ENCODE measurements at regions not wholly inside any gene's neighbourhood (a gene's known extent, or its start where the extent isn't known, plus 50 kb on each side); places are given as distances from the start of the nearest gene placed in this dataset.
A peak's percentile ranks its signal among the peaks of the same experiment; 100 is the strongest.

GRCh38 chr3:8103954-8104353, 397.7 kb upstream of the LMCD1 start:
- H3K4me1 ChIP-seq (ENCODE audit: control insufficient read depth, insufficient read depth, low read length, poor library complexity, severe bottlenecking): no peaks in the 10 kb centered on the region
- ATAC-seq (ENCODE audit: low read depth in 2 of 2) (no peak), DNase-seq (no peak)
- no peak overlapping the region for H3K4me3 Mint-ChIP-seq
- H3K27ac ChIP-seq (ENCODE audit: insufficient read depth, low read length, poor library complexity, severe bottlenecking): no peak overlapping the region
- H3K27ac Mint-ChIP-seq: no peak overlapping the region
- peaks cover 0 to 2% (median 0%) of the 10 kb centered on the region in 7 donors for H3K9me3 Mint-ChIP-seq
- no peaks in the 10 kb centered on the region for H3K36me3 ChIP-seq (ENCODE audit: control insufficient read depth, insufficient read depth, low read length)
- no peaks in the 10 kb centered on the region for H3K27me3 Mint-ChIP-seq
- H3K9me3 ChIP-seq (ENCODE audit: control insufficient read depth in 2 of 2, low read length in 2 of 2): no peaks in the 10 kb centered on the region
- no peaks in the 10 kb centered on the region for H3K4me1 Mint-ChIP-seq
- H3K36me3 Mint-ChIP-seq: no peaks in the 10 kb centered on the region
- no peaks in the 10 kb centered on the region for H3K27me3 ChIP-seq (ENCODE audit: control insufficient read depth, insufficient read depth, low read length)
- no peak overlapping the region for H3K4me3 ChIP-seq (ENCODE audit: low read depth, low read length)

DNA sequence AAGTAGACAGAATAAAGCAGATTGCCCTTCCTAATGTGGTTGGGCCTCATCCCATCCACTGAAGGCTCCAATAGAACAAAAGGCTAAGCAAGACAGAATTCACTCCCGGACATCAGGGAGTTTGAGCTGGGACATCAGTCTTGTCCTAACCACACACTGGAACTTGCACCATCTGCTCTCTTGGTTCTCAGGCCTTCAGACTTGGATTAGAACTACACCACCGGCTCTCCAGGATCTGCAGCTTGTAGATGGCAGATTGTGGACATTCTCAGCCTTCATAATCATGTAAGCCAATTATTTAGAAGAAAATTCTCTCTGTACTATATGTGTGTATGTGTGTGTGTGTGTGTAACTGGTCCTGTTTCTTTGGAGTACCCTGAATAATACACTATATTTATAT, 394.7 kb upstream of the LMCD1 start:
- Histone ChIP-seq H3K36me3 (ENCODE audit: control insufficient read depth, insufficient read depth, low read length) (no peaks in the 10 kb centered on the region), H3K27ac (ENCODE audit: insufficient read depth, low read length, poor library complexity, severe bottlenecking) (no peak overlapping the region), H3K27me3 (ENCODE audit: control insufficient read depth, insufficient read depth, low read length) (no peaks in the 10 kb centered on the region), H3K9me3 (ENCODE audit: control insufficient read depth in 2 of 2, low read length in 2 of 2) (no peaks in the 10 kb centered on the region), H3K4me3 (ENCODE audit: low read depth, low read length) (no peak overlapping the region), H3K4me1 (ENCODE audit: control insufficient read depth, insufficient read depth, low read length, poor library complexity, severe bottlenecking) (no peaks in the 10 kb centered on the region)
- Mint-ChIP-seq H3K4me3 (no peak overlapping the region), H3K27ac (no peak overlapping the region), H3K4me1 (peaks cover 0 to 4% (median 0%) of the 10 kb centered on the region in 4 donors), H3K27me3 (no peaks in the 10 kb centered on the region), H3K36me3 (no peaks in the 10 kb centered on the region), H3K9me3 (peaks cover 0 to 2% (median 0%) of the 10 kb centered on the region in 7 donors)
- DNase-seq: no peak
- no peak for ATAC-seq (ENCODE audit: low read depth in 2 of 2)

- H3K27ac Mint-ChIP-seq: peak overlapping the region in 2 of 3 donors; percentile 27 to 39
- peak; percentile 5 to 61 (median 33) for DNase-seq
- H3K4me1 ChIP-seq (ENCODE audit: control insufficient read depth, insufficient read depth, low read length, poor library complexity, severe bottlenecking): no peaks in the 10 kb centered on the region
Observed at GRCh38 chr3:8110966-8111798, 390.4 kb upstream of the LMCD1 start.

DNA sequence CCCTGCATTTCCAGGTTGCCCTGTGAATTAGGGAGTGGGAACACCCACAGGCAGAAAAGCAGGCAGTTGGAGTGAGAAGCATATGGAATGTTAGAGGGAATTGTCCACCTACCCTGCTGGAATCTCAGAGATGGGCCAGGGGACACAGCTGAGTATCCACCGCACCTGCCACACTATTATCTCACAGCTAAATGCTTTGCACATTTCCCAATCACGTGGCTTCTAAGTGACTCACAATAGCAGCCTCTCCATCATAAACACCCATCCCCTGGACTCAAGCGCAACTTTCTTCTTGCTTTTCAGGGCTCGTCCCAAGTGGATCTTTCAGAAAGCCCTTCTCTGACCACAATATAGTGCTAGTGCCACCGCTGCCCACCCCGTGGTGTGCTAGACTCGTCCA, 389.0 kb upstream of the LMCD1 start:
- Mint-ChIP-seq H3K4me3 (no peak overlapping the region), H3K9me3 (peaks cover 0 to 3% (median 0%) of the 10 kb centered on the region in 7 donors), H3K4me1 (peaks cover 0 to 4% (median 0%) of the 10 kb centered on the region in 4 donors), H3K27ac (no peak overlapping the region), H3K27me3 (no peaks in the 10 kb centered on the region), H3K36me3 (no peaks in the 10 kb centered on the region)
- H3K27me3 ChIP-seq (ENCODE audit: control insufficient read depth, insufficient read depth, low read length): no peaks in the 10 kb centered on the region
- ATAC-seq (ENCODE audit: low read depth in 2 of 2) (no peak), DNase-seq (no peak)
- no peak overlapping the region for H3K27ac ChIP-seq (ENCODE audit: insufficient read depth, low read length, poor library complexity, severe bottlenecking)
- no peaks in the 10 kb centered on the region for H3K9me3 ChIP-seq (ENCODE audit: control insufficient read depth in 2 of 2, low read length in 2 of 2)
- H3K36me3 ChIP-seq (ENCODE audit: control insufficient read depth, insufficient read depth, low read length): no peaks in the 10 kb centered on the region
- H3K4me1 ChIP-seq (ENCODE audit: control insufficient read depth, insufficient read depth, low read length, poor library complexity, severe bottlenecking): no peaks in the 10 kb centered on the region
- no peak overlapping the region for H3K4me3 ChIP-seq (ENCODE audit: low read depth, low read length)

More at GRCh38 chr3:8110966-8111798, 390.4 kb upstream of the LMCD1 start:
- H3K9me3 Mint-ChIP-seq: peaks cover 0 to 2% (median 0%) of the 10 kb centered on the region in 7 donors
- H3K36me3 ChIP-seq (ENCODE audit: control insufficient read depth, insufficient read depth, low read length): no peaks in the 10 kb centered on the region
- no peaks in the 10 kb centered on the region for H3K27me3 Mint-ChIP-seq
- no peaks in the 10 kb centered on the region for H3K9me3 ChIP-seq (ENCODE audit: control insufficient read depth in 2 of 2, low read length in 2 of 2)
- H3K4me3 ChIP-seq (ENCODE audit: low read depth, low read length): no peak overlapping the region
- H3K4me3 Mint-ChIP-seq: no peak overlapping the region
- H3K36me3 Mint-ChIP-seq: no peaks in the 10 kb centered on the region
- no peaks in the 10 kb centered on the region for H3K27me3 ChIP-seq (ENCODE audit: control insufficient read depth, insufficient read depth, low read length)
- peaks cover 0 to 4% (median 0%) of the 10 kb centered on the region in 4 donors for H3K4me1 Mint-ChIP-seq
- no peak overlapping the region for H3K27ac ChIP-seq (ENCODE audit: insufficient read depth, low read length, poor library complexity, severe bottlenecking)
- ATAC-seq (ENCODE audit: low read depth in 2 of 2): no peak

DNA sequence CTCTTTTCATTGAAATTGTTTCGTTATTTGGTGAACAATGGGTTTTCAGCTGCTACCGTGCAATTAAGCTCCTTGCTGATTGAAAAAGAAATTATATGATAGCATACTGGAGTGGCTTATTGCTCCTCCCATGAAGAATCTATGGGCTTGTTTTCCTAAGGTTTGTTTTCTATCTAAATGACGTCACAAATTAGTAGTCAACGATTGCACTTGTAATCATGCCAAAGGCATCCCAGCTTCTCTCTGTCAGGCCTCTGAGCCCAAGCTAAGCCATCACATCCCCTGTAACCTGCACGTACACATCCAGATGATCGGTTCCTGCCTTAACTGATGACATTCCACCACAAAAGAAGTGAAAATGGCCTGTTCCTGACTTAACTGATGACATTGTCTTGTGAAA, 388.0 kb upstream of the LMCD1 start:
- no peak for ATAC-seq (ENCODE audit: low read depth in 2 of 2)
- H3K36me3 ChIP-seq (ENCODE audit: control insufficient read depth, insufficient read depth, low read length): no peaks in the 10 kb centered on the region
- peaks cover 0 to 4% of the 10 kb centered on the region in 2 experiments for H3K9me3 ChIP-seq (ENCODE audit: control insufficient read depth in 2 of 2, low read length in 2 of 2)
- Mint-ChIP-seq H3K36me3 (no peaks in the 10 kb centered on the region), H3K9me3 (peaks cover 0 to 9% (median 2%) of the 10 kb centered on the region in 7 donors), H3K27ac (peak overlapping the region in 1 of 3 donors; percentile 53), H3K4me3 (no peak overlapping the region), H3K4me1 (peaks cover 0 to 4% (median 0%) of the 10 kb centered on the region in 4 donors), H3K27me3 (no peaks in the 10 kb centered on the region)
- H3K27me3 ChIP-seq (ENCODE audit: control insufficient read depth, insufficient read depth, low read length): no peaks in the 10 kb centered on the region
- H3K27ac ChIP-seq (ENCODE audit: insufficient read depth, low read length, poor library complexity, severe bottlenecking): no peak overlapping the region
- DNase-seq: no peak
- no peak overlapping the region for H3K4me3 ChIP-seq (ENCODE audit: low read depth, low read length)
- no peaks in the 10 kb centered on the region for H3K4me1 ChIP-seq (ENCODE audit: control insufficient read depth, insufficient read depth, low read length, poor library complexity, severe bottlenecking)

DNA sequence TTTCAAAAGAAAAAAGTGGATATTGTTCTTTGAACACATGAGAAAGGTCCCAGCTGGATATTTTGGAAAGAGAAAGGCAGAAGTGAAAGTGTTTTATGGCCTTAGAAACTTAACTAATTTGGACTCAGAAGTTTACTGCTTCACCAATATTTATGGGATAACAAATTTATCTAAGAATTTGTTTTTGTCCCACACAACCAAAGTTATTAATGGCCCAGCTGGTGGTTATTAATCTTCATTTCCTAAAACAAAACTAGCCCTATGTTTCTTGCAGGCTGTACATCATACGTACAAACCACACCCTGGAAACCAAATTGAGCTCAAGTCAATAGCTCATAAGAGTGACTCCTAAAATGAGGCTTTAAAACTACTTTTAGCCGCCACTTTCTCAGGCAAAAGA, 372.9 kb upstream of the LMCD1 start:
- Mint-ChIP-seq H3K27ac (no peak overlapping the region), H3K4me1 (no peaks in the 10 kb centered on the region), H3K36me3 (no peaks in the 10 kb centered on the region), H3K27me3 (no peaks in the 10 kb centered on the region), H3K9me3 (peaks cover 0 to 2% (median 0%) of the 10 kb centered on the region in 7 donors), H3K4me3 (no peak overlapping the region)
- Histone ChIP-seq H3K9me3 (ENCODE audit: control insufficient read depth in 2 of 2, low read length in 2 of 2) (no peaks in the 10 kb centered on the region), H3K4me1 (ENCODE audit: control insufficient read depth, insufficient read depth, low read length, poor library complexity, severe bottlenecking) (no peaks in the 10 kb centered on the region), H3K27me3 (ENCODE audit: control insufficient read depth, insufficient read depth, low read length) (no peaks in the 10 kb centered on the region), H3K27ac (ENCODE audit: insufficient read depth, low read length, poor library complexity, severe bottlenecking) (no peak overlapping the region), H3K4me3 (ENCODE audit: low read depth, low read length) (no peak overlapping the region), H3K36me3 (ENCODE audit: control insufficient read depth, insufficient read depth, low read length) (no peaks in the 10 kb centered on the region)
- DNase-seq: no peak
- no peak for ATAC-seq (ENCODE audit: low read depth in 2 of 2)

DNA sequence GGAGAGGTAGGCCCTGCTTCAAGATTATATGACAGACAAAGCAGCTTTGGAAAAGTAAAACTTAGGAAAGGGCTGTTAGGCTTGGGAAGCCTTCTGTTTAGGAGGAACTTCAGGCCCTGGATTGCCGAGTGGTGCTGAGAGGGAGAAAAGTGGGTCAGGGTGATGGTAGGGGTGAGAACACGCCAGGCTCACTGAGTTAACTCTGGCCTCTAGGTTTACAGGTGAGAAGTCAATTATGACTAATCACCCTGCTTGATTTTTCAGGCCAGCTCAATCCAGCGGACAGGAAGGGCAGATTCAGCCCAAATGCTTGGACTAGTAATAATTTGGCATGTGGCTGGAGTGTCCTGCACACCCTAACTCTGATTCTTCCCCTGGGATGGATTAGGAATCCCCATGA, 365.1 kb upstream of the LMCD1 start:
- H3K27ac Mint-ChIP-seq: no peak overlapping the region
- no peak for ATAC-seq (ENCODE audit: low read depth in 2 of 2)

GRCh38 chr3:8143186-8143585, 358.4 kb upstream of the LMCD1 start:
- H3K9me3 Mint-ChIP-seq: peaks cover 0 to 6% (median 0%) of the 10 kb centered on the region in 7 donors
- no peak overlapping the region for H3K4me3 Mint-ChIP-seq
- DNase-seq (no peak), ATAC-seq (ENCODE audit: low read depth in 2 of 2) (no peak)
- no peaks in the 10 kb centered on the region for H3K27me3 ChIP-seq (ENCODE audit: control insufficient read depth, insufficient read depth, low read length)
- no peaks in the 10 kb centered on the region for H3K9me3 ChIP-seq (ENCODE audit: control insufficient read depth in 2 of 2, low read length in 2 of 2)
- no peaks in the 10 kb centered on the region for H3K36me3 Mint-ChIP-seq
- peak overlapping the region in 1 of 3 donors; percentile 14 for H3K27ac Mint-ChIP-seq
- H3K4me1 ChIP-seq (ENCODE audit: control insufficient read depth, insufficient read depth, low read length, poor library complexity, severe bottlenecking): no peaks in the 10 kb centered on the region
- no peak overlapping the region for H3K27ac ChIP-seq (ENCODE audit: insufficient read depth, low read length, poor library complexity, severe bottlenecking)
- H3K36me3 ChIP-seq (ENCODE audit: control insufficient read depth, insufficient read depth, low read length): no peaks in the 10 kb centered on the region
- peaks cover 0 to 4% (median 0%) of the 10 kb centered on the region in 4 donors for H3K4me1 Mint-ChIP-seq
- no peak overlapping the region for H3K4me3 ChIP-seq (ENCODE audit: low read depth, low read length)
- H3K27me3 Mint-ChIP-seq: peaks cover 8% of the 10 kb centered on the region

More for the DNA sequence above, 365.1 kb upstream of the LMCD1 start:
- H3K36me3 Mint-ChIP-seq: no peaks in the 10 kb centered on the region
- Histone ChIP-seq H3K27ac (ENCODE audit: insufficient read depth, low read length, poor library complexity, severe bottlenecking) (no peak overlapping the region), H3K27me3 (ENCODE audit: control insufficient read depth, insufficient read depth, low read length) (no peaks in the 10 kb centered on the region), H3K9me3 (ENCODE audit: control insufficient read depth in 2 of 2, low read length in 2 of 2) (no peaks in the 10 kb centered on the region), H3K4me1 (ENCODE audit: control insufficient read depth, insufficient read depth, low read length, poor library complexity, severe bottlenecking) (no peaks in the 10 kb centered on the region), H3K36me3 (ENCODE audit: control insufficient read depth, insufficient read depth, low read length) (no peaks in the 10 kb centered on the region), H3K4me3 (ENCODE audit: low read depth, low read length) (no peak overlapping the region)
- DNase-seq: no peak
- H3K9me3 Mint-ChIP-seq: peaks cover 0 to 4% (median 0%) of the 10 kb centered on the region in 7 donors
- H3K27me3 Mint-ChIP-seq: peaks cover 8% of the 10 kb centered on the region
- no peak overlapping the region for H3K4me3 Mint-ChIP-seq
- peaks cover 0 to 4% (median 0%) of the 10 kb centered on the region in 4 donors for H3K4me1 Mint-ChIP-seq
